HCT116 (cell line): ENCODE measurements at regions not wholly inside any gene's neighbourhood (a gene's known extent, or its start where the extent isn't known, plus 50 kb on each side); places are given as distances from the start of the nearest gene placed in this dataset.

Source experiments
- ATAC-seq: fragments of 200-7000 bp; cut with Tn5 transposase; 2 replicates; pipeline ENCODE4 v1.9.1; 2020; ENCODE audit warnings: mild to moderate bottlenecking, moderate library complexity
- BruUV-seq: library from RNA; stranded (reverse); fragments of 400-500 nt; replicated peaks from 2 replicates; lab custom pipeline; 2021; lab: Mats Ljungman, UMichigan
- CTCF ChIA-PET: fragments of 300-600 bp; sonication (Branson Sonifier 250); formaldehyde crosslinking; loops from one replicate; lab custom pipeline; 2021; ENCODE audit warnings: antibody characterized with exemption; lab: Charles Lee
- POLR2A ChIA-PET: fragments of 300-600, 350-600 bp; sonication (Branson Sonifier 250); formaldehyde crosslinking; loops from one replicate; lab custom pipeline; 2021; ENCODE audit warnings: antibody characterized with exemption; lab: Charles Lee
- RAD21 ChIA-PET, 2 experiments: fragments of 300-600 bp; sonication (Branson Sonifier 250); formaldehyde crosslinking; loops; one replicate each; lab custom pipeline; 2023; ENCODE audit warnings: low total read pairs in 2 of 2; ENCODE audit not compliant: uncharacterized antibody in 2 of 2, unreplicated experiment in 2 of 2, low non-redundant PET in 1 of 2; lab: Charles Lee
- DNase-seq: peaks from one replicate; pipeline ENCODE4 v3.0.0-alpha.2; 2010; ENCODE audit warnings: low read depth, low spot score
- H2AFZ ChIP-seq: fragments of 200-600 bp; shearing (Covaris generic), sonication (generic); 2 replicates; pipeline ENCODE4 v1.6.1; 2017; ENCODE audit warnings: low read depth, mixed run types, mixed read lengths, antibody characterized with exemption, low read length; ENCODE audit not compliant: poor library complexity, severe bottlenecking
- H3K27ac ChIP-seq: 2 replicates; pipeline ENCODE4 v1.5.1; 2012; ENCODE audit warnings: low read depth, low read length
- H3K27me3 ChIP-seq: fragments of 200-600 bp; sonication (generic); 2 replicates; pipeline ENCODE4 v1.6.1; 2016; ENCODE audit warnings: mixed run types, low read length, mixed read lengths; ENCODE audit not compliant: insufficient read depth
- H3K36me3 ChIP-seq, 2 experiments: fragments of 200-500 bp in 1 of 2; fragments of 200-600 bp in 1 of 2; sonication (Bioruptor generic) in 1 of 2; sonication (generic) in 1 of 2; 2 replicates each; pipeline versions ENCODE4 v1.5.1 to v1.6.1; 2014 to 2016; ENCODE audit warnings: low read length in 2 of 2, inconsistent platforms in 1 of 2, mixed read lengths in 1 of 2, mixed run types in 1 of 2; ENCODE audit not compliant: insufficient read depth in 2 of 2, control insufficient read depth in 1 of 2
- H3K4me1 ChIP-seq, 2 experiments: fragments of 200-600 bp in 1 of 2; sonication (generic) in 1 of 2; 2 replicates each; pipeline versions ENCODE4 v1.5.1 to v1.6.1; 2012 to 2017; ENCODE audit warnings: low read length in 2 of 2, inconsistent platforms in 1 of 2, mild to moderate bottlenecking in 1 of 2, mixed read lengths in 1 of 2, mixed run types in 1 of 2, moderate library complexity in 1 of 2; ENCODE audit not compliant: insufficient read depth in 2 of 2, control insufficient read depth in 1 of 2
- H3K4me2 ChIP-seq: fragments of 200-600 bp; sonication (generic); 2 replicates; pipeline ENCODE4 v1.6.1; 2017; ENCODE audit warnings: mixed run types, low read length, mixed read lengths
- H3K4me3 ChIP-seq, 2 experiments: fragments of 200-600 bp in 1 of 2; sonication (generic) in 1 of 2; replicated peaks in 1 of 2; 2 replicates each; pipeline ENCODE4 v1.5.1; 2011 to 2016; ENCODE audit warnings: low read length in 2 of 2, control low read depth in 1 of 2, low read depth in 1 of 2, mild to moderate bottlenecking in 1 of 2, mixed read lengths in 1 of 2, mixed run types in 1 of 2
- H3K79me2 ChIP-seq: fragments of 200-600 bp; sonication (generic); 2 replicates; pipeline ENCODE4 v1.6.1; 2017; ENCODE audit warnings: mild to moderate bottlenecking, mixed run types, low read length, moderate library complexity, mixed read lengths; ENCODE audit not compliant: insufficient read depth
- H3K9ac ChIP-seq: fragments of 200-600 bp; sonication (generic); 2 replicates; pipeline ENCODE4 v1.6.1; 2016; ENCODE audit warnings: low read length, mixed read lengths
- H3K9me2 ChIP-seq: fragments of 200-600 bp; sonication (generic), shearing (Covaris generic); 2 replicates; pipeline ENCODE4 v1.6.1; 2017; ENCODE audit warnings: mixed run types, mild to moderate bottlenecking, moderate library complexity; ENCODE audit not compliant: insufficient read depth
- H3K9me3 ChIP-seq, 2 experiments: fragments of 200-500 bp in 1 of 2; fragments of 200-600 bp in 1 of 2; sonication (Bioruptor generic) in 1 of 2; sonication (generic) in 1 of 2; 2 replicates each; pipeline ENCODE4 v1.6.1; 2014 to 2017; ENCODE audit warnings: low read length in 2 of 2, mixed read lengths in 2 of 2, inconsistent platforms in 1 of 2, low read depth in 1 of 2, mild to moderate bottlenecking in 1 of 2, mixed run types in 1 of 2, moderate library complexity in 1 of 2; ENCODE audit not compliant: control insufficient read depth in 1 of 2, insufficient read depth in 1 of 2
- H4K20me1 ChIP-seq: fragments of 200-600 bp; sonication (generic), shearing (Covaris generic); 2 replicates; pipeline ENCODE4 v1.6.1; 2017; ENCODE audit warnings: mixed run types, mild to moderate bottlenecking, moderate library complexity; ENCODE audit not compliant: insufficient read depth
- CBX3 ChIP-seq: IDR thresholded peaks from 2 replicates; pipeline ENCODE4 v1.6.1; 2012; ENCODE audit warnings: low read depth
- CEBPB ChIP-seq: IDR thresholded peaks from 2 replicates; pipeline ENCODE4 v1.6.1; 2012; ENCODE audit warnings: low read depth
- EGR1 ChIP-seq: IDR thresholded peaks from 2 replicates; pipeline ENCODE4 v1.6.1; 2012; ENCODE audit warnings: low read depth
- ELF1 ChIP-seq: IDR thresholded peaks from 2 replicates; pipeline ENCODE4 v1.6.1; 2012; ENCODE audit warnings: low read depth, borderline replicate concordance
- EZH2phosphoT487 ChIP-seq: fragments of 200-600 bp; IDR thresholded peaks from 2 replicates; pipeline ENCODE4 v1.6.1; 2018; ENCODE audit warnings: antibody characterized with exemption, borderline replicate concordance
- FOSL1 ChIP-seq: IDR thresholded peaks from 2 replicates; pipeline ENCODE4 v1.6.1; 2012; ENCODE audit warnings: low read depth
- JUND ChIP-seq: IDR thresholded peaks from 2 replicates; pipeline ENCODE4 v1.6.1; 2012
- POLR2A ChIP-seq: IDR thresholded peaks from 2 replicates; pipeline ENCODE4 v1.7.0; 2011; ENCODE audit warnings: borderline replicate concordance; ENCODE audit not compliant: insufficient read depth, insufficient read length; ENCODE audit errors: extremely low read depth
- POLR2AphosphoS5 ChIP-seq: IDR thresholded peaks from 2 replicates; pipeline ENCODE4 v1.6.1; 2011; ENCODE audit warnings: mild to moderate bottlenecking, low read depth, low read length, moderate library complexity
- SIN3A ChIP-seq: IDR thresholded peaks from 2 replicates; pipeline ENCODE4 v1.6.1; 2012; ENCODE audit warnings: low read depth
- TCF7L2 ChIP-seq: IDR thresholded peaks from 2 replicates; pipeline ENCODE4 v1.7.0; 2011; ENCODE audit warnings: borderline replicate concordance, inconsistent platforms; ENCODE audit not compliant: insufficient read depth, insufficient read length; ENCODE audit errors: extremely low read depth
- YY1 ChIP-seq: IDR thresholded peaks from 2 replicates; pipeline ENCODE4 v1.6.1; 2011; ENCODE audit warnings: low read length, low read depth, moderate library complexity, mild to moderate bottlenecking; ENCODE audit not compliant: insufficient replicate concordance; ENCODE audit errors: extremely low read depth
- ZBTB33 ChIP-seq: IDR thresholded peaks from 2 replicates; pipeline ENCODE4 v1.6.1; 2011; ENCODE audit warnings: mild to moderate bottlenecking, low read length, moderate library complexity; ENCODE audit not compliant: insufficient replicate concordance; ENCODE audit errors: extremely low read depth
- ZFX ChIP-seq: fragments of 450-650 bp; IDR thresholded peaks from 2 replicates; pipeline ENCODE4 v1.6.1; 2017
- ZNF274 ChIP-seq: fragments of 200-500 bp; sonication (Bioruptor generic); IDR thresholded peaks from 2 replicates; pipeline ENCODE4 v1.6.1; 2014; ENCODE audit warnings: mild to moderate bottlenecking, low read depth, low read length, inconsistent platforms
- intact Hi-C: fragments of 100-400 bp; cut with micrococcal nuclease; formaldehyde crosslinking; loops from 2 replicates; pipeline ENCODE4 v1.10.0; 2022
- TF ChIP-seq, protein P1 (sequence below): IDR thresholded peaks from 2 replicates; pipeline ENCODE4 v1.6.1; 2012
- TF ChIP-seq, protein P2 (sequence below), 3 experiments: fragments of 200-600 bp in 1 of 3; sonication (generic) in 1 of 3; IDR thresholded peaks in 2 of 3; conservative IDR thresholded peaks in 1 of 3; 2 replicates each; pipeline ENCODE4 v1.5.1; 2012 to 2017; ENCODE audit warnings: low read depth in 2 of 3, low read length in 2 of 3, antibody characterized with exemption in 1 of 3, borderline replicate concordance in 1 of 3, control low read depth in 1 of 3, mild to moderate bottlenecking in 1 of 3, mixed read lengths in 1 of 3, mixed run types in 1 of 3, moderate library complexity in 1 of 3; ENCODE audit not compliant: insufficient read depth in 1 of 3

DNA sequence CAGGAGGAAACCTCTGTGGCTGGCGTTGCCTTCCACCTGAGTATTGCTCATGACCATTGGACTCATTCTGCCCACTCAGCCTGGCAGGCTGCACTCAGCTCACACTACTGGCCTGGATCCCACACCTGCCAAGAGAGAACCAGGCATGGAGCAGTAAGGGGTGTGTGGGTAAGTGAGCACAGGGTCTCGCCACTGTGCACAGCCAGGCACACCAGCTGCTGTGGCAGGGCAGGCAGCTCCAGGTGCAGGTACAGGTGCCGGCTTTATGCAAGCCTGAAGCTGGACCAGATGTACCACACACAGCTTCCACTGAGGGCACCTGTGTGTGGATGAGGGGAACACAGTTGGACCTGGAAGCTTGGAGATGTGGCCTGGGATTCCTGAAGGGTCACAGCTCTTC lies 295.2 kb upstream of the SNX7 start:
- no peak overlapping the region for H3K4me3 ChIP-seq
- no peak overlapping the region for H3K4me2 ChIP-seq
- H4K20me1 ChIP-seq = no peaks in the 10 kb centered on the region
- ChIA-PET RAD21 (no interaction called here), CTCF (no interaction called here), POLR2A (no interaction called here)
- no peaks in the 10 kb centered on the region for H3K36me3 ChIP-seq
- DNase-seq (no peak), ATAC-seq (no peak)
- H3K27me3 ChIP-seq = no peaks in the 10 kb centered on the region
- H3K4me1 ChIP-seq = no peaks in the 10 kb centered on the region
- no peaks in the 10 kb centered on the region for H3K79me2 ChIP-seq
- no peak overlapping the region for H3K9ac ChIP-seq
- no peak overlapping the region for H2AFZ ChIP-seq
- no peaks in the 10 kb centered on the region for H3K9me2 ChIP-seq
- TF ChIP-seq ELF1 (no peak), EGR1 (no peak), CBX3 (no peak)
- TF ChIP-seq, protein P1, sequence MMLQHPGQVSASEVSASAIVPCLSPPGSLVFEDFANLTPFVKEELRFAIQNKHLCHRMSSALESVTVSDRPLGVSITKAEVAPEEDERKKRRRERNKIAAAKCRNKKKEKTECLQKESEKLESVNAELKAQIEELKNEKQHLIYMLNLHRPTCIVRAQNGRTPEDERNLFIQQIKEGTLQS = no peak
- no peak overlapping the region for H3K27ac ChIP-seq
- intact Hi-C loops = no loop called here
- BruUV-seq = no TSS peak
- no peaks in the 10 kb centered on the region for H3K9me3 ChIP-seq

GRCh38 chr1:98364544-98364943 lies 297.0 kb upstream of the SNX7 start:
- no peak overlapping the region for H3K4me3 ChIP-seq
- no peaks in the 10 kb centered on the region for H4K20me1 ChIP-seq
- no peaks in the 10 kb centered on the region for H3K4me1 ChIP-seq
- H3K9me3 ChIP-seq = no peaks in the 10 kb centered on the region
- RAD21 ChIA-PET = no interaction called here
- H2AFZ ChIP-seq = no peak overlapping the region
- POLR2A ChIA-PET = no interaction called here
- CTCF ChIA-PET = no interaction called here
- no peak for DNase-seq
- H3K4me2 ChIP-seq = no peak overlapping the region
- no peak overlapping the region for H3K27ac ChIP-seq
- no TSS peak for BruUV-seq
- H3K27me3 ChIP-seq = no peaks in the 10 kb centered on the region
- H3K9ac ChIP-seq = no peak overlapping the region
- no peak for ATAC-seq
- no peaks in the 10 kb centered on the region for H3K36me3 ChIP-seq
- intact Hi-C loops = no loop called here
- no peaks in the 10 kb centered on the region for H3K79me2 ChIP-seq
- TF ChIP-seq ZBTB33 = no peak
- TF ChIP-seq ZFX = no peak
- TF ChIP-seq YY1 = no peak
- TF ChIP-seq CEBPB = no peak
- no peak for TF ChIP-seq ZNF274
- no peak for TF ChIP-seq CBX3
- no peak for TF ChIP-seq FOSL1
- TF ChIP-seq JUND = no peak
- TF ChIP-seq EZH2phosphoT487 = no peak
- TF ChIP-seq POLR2A = no peak
- no peak for TF ChIP-seq ELF1
- TF ChIP-seq POLR2AphosphoS5 = no peak
- TF ChIP-seq, protein P2, sequence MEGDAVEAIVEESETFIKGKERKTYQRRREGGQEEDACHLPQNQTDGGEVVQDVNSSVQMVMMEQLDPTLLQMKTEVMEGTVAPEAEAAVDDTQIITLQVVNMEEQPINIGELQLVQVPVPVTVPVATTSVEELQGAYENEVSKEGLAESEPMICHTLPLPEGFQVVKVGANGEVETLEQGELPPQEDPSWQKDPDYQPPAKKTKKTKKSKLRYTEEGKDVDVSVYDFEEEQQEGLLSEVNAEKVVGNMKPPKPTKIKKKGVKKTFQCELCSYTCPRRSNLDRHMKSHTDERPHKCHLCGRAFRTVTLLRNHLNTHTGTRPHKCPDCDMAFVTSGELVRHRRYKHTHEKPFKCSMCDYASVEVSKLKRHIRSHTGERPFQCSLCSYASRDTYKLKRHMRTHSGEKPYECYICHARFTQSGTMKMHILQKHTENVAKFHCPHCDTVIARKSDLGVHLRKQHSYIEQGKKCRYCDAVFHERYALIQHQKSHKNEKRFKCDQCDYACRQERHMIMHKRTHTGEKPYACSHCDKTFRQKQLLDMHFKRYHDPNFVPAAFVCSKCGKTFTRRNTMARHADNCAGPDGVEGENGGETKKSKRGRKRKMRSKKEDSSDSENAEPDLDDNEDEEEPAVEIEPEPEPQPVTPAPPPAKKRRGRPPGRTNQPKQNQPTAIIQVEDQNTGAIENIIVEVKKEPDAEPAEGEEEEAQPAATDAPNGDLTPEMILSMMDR (IDR thresholded peaks at IDR 0.05 in 2 of 3, conservative IDR thresholded peaks at IDR 0.05 in 1 of 3; ENCODE audit: borderline replicate concordance in 1 of 3, insufficient read depth in 1 of 3, low read depth in 2 of 3, low read length in 2 of 3) = no peak
- no peak for TF ChIP-seq TCF7L2
- TF ChIP-seq SIN3A = no peak
- H3K9me2 ChIP-seq = no peaks in the 10 kb centered on the region
